Neural progenitor cell (in vitro differentiated cells): ENCODE measurements at regions not wholly inside any gene's neighbourhood (a gene's known extent, or its start where the extent isn't known, plus 50 kb on each side); places are given as distances from the start of the nearest gene placed in this dataset.

Experiments
- CTCF ChIP-seq: fragments of 200-600 bp; sonication (generic); IDR thresholded peaks from 2 replicates; pipeline ENCODE4 v1.5.1; 2017; ENCODE audit warnings: antibody characterized with exemption, mild to moderate bottlenecking
- EZH2phosphoT487 ChIP-seq: fragments of 200-600 bp; sonication (generic); IDR thresholded peaks from 2 replicates; pipeline ENCODE4 v1.6.1; 2017; ENCODE audit warnings: antibody characterized with exemption

DNA sequence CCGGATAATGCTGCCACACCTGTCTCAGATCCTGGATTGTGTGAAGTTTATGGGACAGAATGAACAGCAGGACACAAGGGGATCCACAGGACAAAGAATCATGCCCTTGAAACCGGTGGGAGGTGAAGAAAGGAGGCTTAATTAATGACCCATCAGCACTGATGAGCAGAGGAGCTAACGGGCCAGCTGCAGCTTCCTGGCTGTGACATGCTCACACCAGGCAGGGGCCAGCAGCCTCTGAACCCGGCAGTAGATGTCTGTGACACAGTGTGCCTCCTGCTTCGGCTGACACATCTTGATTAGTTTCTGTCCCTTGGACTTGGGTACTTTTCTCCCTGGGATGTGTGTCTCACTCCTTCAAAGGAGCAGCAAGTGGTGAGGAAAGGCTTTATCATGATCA is 328.8 kb upstream of the BRINP1 start:
- TF ChIP-seq CTCF (no peak), EZH2phosphoT487 (no peak)
